Liver (tissue), 8 donors: ENCODE measurements at regions not wholly inside any gene's neighbourhood (a gene's known extent, or its start where the extent isn't known, plus 50 kb on each side); places are given as distances from the start of the nearest gene placed in this dataset.

Experiments
- DNase-seq: peaks from one replicate; pipeline ENCODE4 v3.0.0-alpha.2; 2017; ENCODE audit warnings: low spot score
- H3K27ac ChIP-seq, 2 donors: one replicate each; pipeline ENCODE4 v1.7.0; 2013; ENCODE audit warnings: inconsistent platforms in 2 of 2, low read length in 2 of 2, control low read depth in 1 of 2, low read depth in 1 of 2, mild to moderate bottlenecking in 1 of 2
- H3K27me3 ChIP-seq, 4 donors: one replicate each; pipeline versions ENCODE4 v1.6.1 to v1.7.0; 2013; ENCODE audit warnings: low read length in 3 of 4, inconsistent platforms in 1 of 4, mild to moderate bottlenecking in 1 of 4, moderate library complexity in 1 of 4; ENCODE audit not compliant: control insufficient read depth in 4 of 4, insufficient read depth in 4 of 4
- H3K36me3 ChIP-seq, 4 donors: one replicate each; pipeline versions ENCODE4 v1.6.1 to v1.7.0; 2013; ENCODE audit warnings: low read length in 3 of 4, mild to moderate bottlenecking in 3 of 4, low read depth in 1 of 4, moderate library complexity in 1 of 4; ENCODE audit not compliant: control insufficient read depth in 4 of 4, insufficient read depth in 3 of 4
- H3K4me1 ChIP-seq, 4 donors: one replicate each; pipeline versions ENCODE4 v1.6.1 to v1.7.0; 2013; ENCODE audit warnings: low read length in 3 of 4, mild to moderate bottlenecking in 3 of 4, moderate library complexity in 1 of 4; ENCODE audit not compliant: control insufficient read depth in 4 of 4, insufficient read depth in 4 of 4
- H3K4me3 ChIP-seq, 3 donors: one replicate each; pipeline versions ENCODE4 v1.6.1 to v1.7.0; 2013; ENCODE audit warnings: low read length in 3 of 3, control low read depth in 1 of 3, low read depth in 1 of 3, mild to moderate bottlenecking in 1 of 3
- H3K9ac ChIP-seq, 2 donors: one replicate each; pipeline ENCODE4 v1.7.0; 2013; ENCODE audit warnings: low read length in 2 of 2, mild to moderate bottlenecking in 2 of 2, moderate library complexity in 2 of 2, control low read depth in 1 of 2, low read depth in 1 of 2
- H3K9me3 ChIP-seq, 4 donors: one replicate each; pipeline versions ENCODE4 v1.6.1 to v1.7.0; 2013; ENCODE audit warnings: low read length in 3 of 4; ENCODE audit not compliant: control insufficient read depth in 4 of 4
- ATF3 ChIP-seq: IDR thresholded peaks from 2 replicates; pipeline ENCODE4 v1.6.1; 2016; ENCODE audit warnings: antibody characterized with exemption
- EGR1 ChIP-seq, 2 donors: IDR thresholded peaks; 2 replicates each; pipeline ENCODE4 v1.6.1; 2016 to 2018; ENCODE audit warnings: antibody characterized with exemption in 2 of 2, low read depth in 2 of 2
- FOXA1 ChIP-seq: IDR thresholded peaks from 2 replicates; pipeline ENCODE4 v1.6.1; 2016; ENCODE audit warnings: antibody characterized with exemption
- FOXA2 ChIP-seq: IDR thresholded peaks from 2 replicates; pipeline ENCODE4 v1.6.1; 2016; ENCODE audit warnings: antibody characterized with exemption
- GABPA ChIP-seq, 2 donors: IDR thresholded peaks in 1 of 2; conservative IDR thresholded peaks in 1 of 2; 2 replicates each; pipeline ENCODE4 v1.6.1; 2016; ENCODE audit warnings: antibody characterized with exemption in 2 of 2, mild to moderate bottlenecking in 1 of 2, moderate library complexity in 1 of 2
- HNF4A ChIP-seq, 2 donors: conservative IDR thresholded peaks; 2 replicates each; pipeline ENCODE4 v1.6.1; 2016; ENCODE audit warnings: antibody characterized with exemption in 2 of 2, mild to moderate bottlenecking in 2 of 2
- HNF4G ChIP-seq: IDR thresholded peaks from 2 replicates; pipeline ENCODE4 v1.6.1; 2016; ENCODE audit warnings: antibody characterized with exemption
- JUND ChIP-seq, 2 donors: IDR thresholded peaks; 2 replicates each; pipeline ENCODE4 v1.6.1; 2016; ENCODE audit warnings: antibody characterized with exemption in 2 of 2
- NR2F2 ChIP-seq: IDR thresholded peaks from 2 replicates; pipeline ENCODE4 v1.6.1; 2016; ENCODE audit warnings: antibody characterized with exemption
- RAD21 ChIP-seq, 2 donors: IDR thresholded peaks; 2 replicates each; pipeline ENCODE4 v1.6.1; 2016; ENCODE audit warnings: antibody characterized with exemption in 2 of 2, mild to moderate bottlenecking in 2 of 2
- REST ChIP-seq: IDR thresholded peaks from 2 replicates; pipeline ENCODE4 v1.6.1; 2016; ENCODE audit warnings: antibody characterized with exemption, mild to moderate bottlenecking
- RXRA ChIP-seq, 2 donors: IDR thresholded peaks; 2 replicates each; pipeline ENCODE4 v1.6.1; 2017 to 2018; ENCODE audit warnings: antibody characterized with exemption in 2 of 2, mild to moderate bottlenecking in 1 of 2
- SP1 ChIP-seq: IDR thresholded peaks from 2 replicates; pipeline ENCODE4 v1.6.1; 2018; ENCODE audit warnings: antibody characterized with exemption, mild to moderate bottlenecking
- TAF1 ChIP-seq: conservative IDR thresholded peaks from 2 replicates; pipeline ENCODE4 v1.6.1; 2016; ENCODE audit warnings: antibody characterized with exemption, mild to moderate bottlenecking
- YY1 ChIP-seq: IDR thresholded peaks from 2 replicates; pipeline ENCODE4 v1.6.1; 2016; ENCODE audit warnings: antibody characterized with exemption, mild to moderate bottlenecking
- ZBTB33 ChIP-seq: IDR thresholded peaks from 2 replicates; pipeline ENCODE4 v1.6.1; 2016; ENCODE audit warnings: antibody characterized with exemption
- WGBS: extraction: QIAGEN DNeasy Blood & Tissue Kit; methylation state at CpG from one replicate; pipeline ENCODE4 v1.1.7; 2013; 5-methylcytosine and 5-hydroxymethylcytosine counted together
- TF ChIP-seq, protein P1 (sequence below): fragments of 150-350 bp; IDR thresholded peaks from 2 replicates; pipeline ENCODE4 v1.5.1; 2017; ENCODE audit warnings: improper control_type of control experiment, low read depth, low read length; ENCODE audit not compliant: missing input control
- TF ChIP-seq, protein P2 (sequence below): IDR thresholded peaks from 2 replicates; pipeline ENCODE4 v1.6.1; 2016; ENCODE audit warnings: antibody characterized with exemption
- donor health status: healthy.
- donor health status: healthy.
- donor health status: healthy.
- donor health status: healthy.
- donor health status: healthy.

DNA sequence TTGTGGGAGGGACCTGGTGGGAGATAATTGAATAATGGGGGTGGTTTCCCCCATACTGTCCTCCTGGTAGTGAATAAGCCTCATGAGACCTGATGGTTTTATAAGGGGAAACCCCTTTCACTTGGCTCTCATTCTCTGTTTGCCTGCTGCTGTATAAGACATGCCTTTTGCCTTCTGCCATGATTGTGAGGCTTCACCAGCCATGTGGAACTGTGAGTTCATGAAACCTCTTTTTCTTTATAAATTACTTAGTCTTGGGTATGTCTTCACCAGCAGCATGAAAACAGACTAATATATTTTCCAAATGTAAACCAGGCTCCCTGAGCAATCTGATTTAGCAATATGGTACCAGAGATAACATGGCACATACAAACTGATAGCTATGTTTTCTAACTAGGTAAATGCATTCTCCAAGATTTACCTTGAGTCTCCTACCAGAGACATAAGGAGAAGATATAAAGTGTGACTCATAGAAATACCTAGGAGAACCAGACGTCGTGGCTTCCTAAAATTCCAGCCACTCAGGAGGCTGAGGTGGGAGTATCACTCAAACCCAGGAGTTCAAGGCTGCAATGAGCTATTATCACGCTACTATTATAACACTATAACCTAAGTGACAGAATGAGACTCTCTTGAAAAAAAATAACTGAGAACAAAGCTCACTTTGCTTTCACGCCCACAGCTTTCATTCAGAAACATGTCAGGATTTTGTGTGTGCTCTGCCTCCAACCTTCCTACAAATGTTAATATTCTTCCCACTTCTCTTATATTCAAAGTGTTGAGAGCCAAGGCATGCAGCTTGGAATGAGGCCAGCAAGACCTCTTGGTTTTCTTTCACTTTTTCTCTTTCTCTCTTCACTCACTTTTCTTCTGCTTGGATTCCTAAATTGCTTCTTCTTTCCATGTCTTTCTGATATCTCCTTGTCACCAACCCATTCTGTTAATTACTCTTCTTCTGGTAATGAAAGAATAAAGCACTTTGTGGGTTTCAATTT, 263.9 kb upstream of the UBE2E3 start:
- Histone ChIP-seq H3K4me1 (peaks cover 0 to 4% (median 2%) of the 10 kb centered on the region in 4 donors), H3K27ac (no peak overlapping the region), H3K36me3 (no peaks in the 10 kb centered on the region), H3K27me3 (no peaks in the 10 kb centered on the region), H3K9ac (no peak overlapping the region), H3K9me3 (no peaks in the 10 kb centered on the region), H3K4me3 (no peak overlapping the region)
- TF ChIP-seq TAF1 = no peak
- TF ChIP-seq NR2F2 = no peak
- TF ChIP-seq FOXA2 = no peak
- TF ChIP-seq HNF4A (conservative IDR thresholded peaks at IDR 0.05) = no peak
- TF ChIP-seq ZBTB33 = no peak
- TF ChIP-seq FOXA1 = no peak
- TF ChIP-seq REST = no peak
- no peak for TF ChIP-seq YY1
- TF ChIP-seq HNF4G = no peak
- no peak for TF ChIP-seq ATF3
- no peak for TF ChIP-seq RAD21 (IDR thresholded peaks at IDR 0.05)
- TF ChIP-seq RXRA (IDR thresholded peaks at IDR 0.05) = no peak
- no peak for TF ChIP-seq EGR1 (IDR thresholded peaks at IDR 0.05; ENCODE audit: low read depth in 2 of 2)
- TF ChIP-seq GABPA (IDR thresholded peaks at IDR 0.05 in 1 of 2, conservative IDR thresholded peaks at IDR 0.05 in 1 of 2) = no peak
- TF ChIP-seq, protein P1, sequence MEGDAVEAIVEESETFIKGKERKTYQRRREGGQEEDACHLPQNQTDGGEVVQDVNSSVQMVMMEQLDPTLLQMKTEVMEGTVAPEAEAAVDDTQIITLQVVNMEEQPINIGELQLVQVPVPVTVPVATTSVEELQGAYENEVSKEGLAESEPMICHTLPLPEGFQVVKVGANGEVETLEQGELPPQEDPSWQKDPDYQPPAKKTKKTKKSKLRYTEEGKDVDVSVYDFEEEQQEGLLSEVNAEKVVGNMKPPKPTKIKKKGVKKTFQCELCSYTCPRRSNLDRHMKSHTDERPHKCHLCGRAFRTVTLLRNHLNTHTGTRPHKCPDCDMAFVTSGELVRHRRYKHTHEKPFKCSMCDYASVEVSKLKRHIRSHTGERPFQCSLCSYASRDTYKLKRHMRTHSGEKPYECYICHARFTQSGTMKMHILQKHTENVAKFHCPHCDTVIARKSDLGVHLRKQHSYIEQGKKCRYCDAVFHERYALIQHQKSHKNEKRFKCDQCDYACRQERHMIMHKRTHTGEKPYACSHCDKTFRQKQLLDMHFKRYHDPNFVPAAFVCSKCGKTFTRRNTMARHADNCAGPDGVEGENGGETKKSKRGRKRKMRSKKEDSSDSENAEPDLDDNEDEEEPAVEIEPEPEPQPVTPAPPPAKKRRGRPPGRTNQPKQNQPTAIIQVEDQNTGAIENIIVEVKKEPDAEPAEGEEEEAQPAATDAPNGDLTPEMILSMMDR = no peak
- no peak for TF ChIP-seq JUND (IDR thresholded peaks at IDR 0.05)
- TF ChIP-seq SP1 = no peak
- TF ChIP-seq, protein P2, sequence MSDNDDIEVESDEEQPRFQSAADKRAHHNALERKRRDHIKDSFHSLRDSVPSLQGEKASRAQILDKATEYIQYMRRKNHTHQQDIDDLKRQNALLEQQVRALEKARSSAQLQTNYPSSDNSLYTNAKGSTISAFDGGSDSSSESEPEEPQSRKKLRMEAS = no peak
- WGBS = 96% methylated on average over 4 of the region's 4 CpGs
- DNase-seq = no peak
